Astrocyte (in vitro differentiated cells and primary cell): ENCODE measurements at regions not wholly inside any gene's neighbourhood (a gene's known extent, or its start where the extent isn't known, plus 50 kb on each side); places are given as distances from the start of the nearest gene placed in this dataset.

ENCODE experiments used
- DNase-seq: peaks from one replicate; pipeline ENCODE4 v3.0.0-alpha.2; 2010; ENCODE audit warnings: low read depth
- FAIRE-seq: peaks from 2 replicates; lab custom pipeline; 2011; peaks lifted over from hg19 to GRCh38; lab: Jason Lieb, UNC
- H2AFZ ChIP-seq: 2 replicates; pipeline ENCODE4 v1.6.0; 2012; ENCODE audit warnings: low read depth, low read length, inconsistent platforms
- H3K27ac ChIP-seq: 2 replicates; pipeline ENCODE4 v1.5.1; 2011; ENCODE audit warnings: low read depth, low read length, inconsistent platforms
- H3K27me3 ChIP-seq: 2 replicates; pipeline ENCODE4 v1.6.0; 2011; ENCODE audit warnings: low read length, inconsistent platforms; ENCODE audit not compliant: insufficient read depth
- H3K36me3 ChIP-seq: 2 replicates; pipeline ENCODE4 v1.5.1; 2011; ENCODE audit warnings: low read length, inconsistent platforms; ENCODE audit not compliant: insufficient read depth
- H3K4me1 ChIP-seq: 2 replicates; pipeline ENCODE4 v1.5.1; 2011; ENCODE audit warnings: low read length, inconsistent platforms; ENCODE audit not compliant: insufficient read depth
- H3K4me2 ChIP-seq: 2 replicates; pipeline ENCODE4 v1.6.0; 2012; ENCODE audit warnings: low read length, inconsistent platforms
- H3K4me3 ChIP-seq: 2 replicates; pipeline ENCODE4 v1.5.1; 2011; ENCODE audit warnings: low read depth, mild to moderate bottlenecking, low read length, inconsistent platforms; ENCODE audit not compliant: insufficient read depth
- H3K79me2 ChIP-seq: 2 replicates; pipeline ENCODE4 v1.6.0; 2012; ENCODE audit warnings: mild to moderate bottlenecking, low read length, inconsistent platforms; ENCODE audit not compliant: insufficient read depth
- H3K9ac ChIP-seq: 2 replicates; pipeline ENCODE4 v1.6.0; 2012; ENCODE audit warnings: mild to moderate bottlenecking, low read length, inconsistent platforms
- H3K9me3 ChIP-seq: 2 replicates; pipeline ENCODE4 v1.5.1; 2012; ENCODE audit warnings: low read depth, mild to moderate bottlenecking, low read length, inconsistent platforms; ENCODE audit not compliant: insufficient read depth
- H4K20me1 ChIP-seq: 2 replicates; pipeline ENCODE4 v1.6.0; 2012; ENCODE audit warnings: low read length, inconsistent platforms; ENCODE audit not compliant: insufficient read depth
- H3K27ac Mint-ChIP-seq: one replicate; pipeline ENCODE4 v1.8.0; 2021; ENCODE audit warnings: mild to moderate bottlenecking, mixed read lengths; ENCODE audit not compliant: unreplicated experiment
- H3K27me3 Mint-ChIP-seq: one replicate; pipeline ENCODE4 v1.8.0; 2021; ENCODE audit warnings: low read depth, mixed read lengths; ENCODE audit not compliant: unreplicated experiment
- H3K36me3 Mint-ChIP-seq: one replicate; pipeline ENCODE4 v1.8.0; 2021; ENCODE audit warnings: low read depth, mixed read lengths; ENCODE audit not compliant: unreplicated experiment
- H3K4me1 Mint-ChIP-seq: one replicate; pipeline ENCODE4 v1.8.0; 2021; ENCODE audit warnings: low read depth, mixed read lengths; ENCODE audit not compliant: unreplicated experiment
- H3K4me3 Mint-ChIP-seq: one replicate; pipeline ENCODE4 v1.8.0; 2021; ENCODE audit warnings: mild to moderate bottlenecking, moderate library complexity, mixed read lengths; ENCODE audit not compliant: unreplicated experiment
- H3K9me3 Mint-ChIP-seq: one replicate; pipeline ENCODE4 v1.8.0; 2021; ENCODE audit warnings: mild to moderate bottlenecking, mixed read lengths; ENCODE audit not compliant: unreplicated experiment
- EZH2 ChIP-seq: IDR thresholded peaks from 2 replicates; pipeline ENCODE4 v1.6.1; 2012; ENCODE audit warnings: mild to moderate bottlenecking, low read length, inconsistent platforms; ENCODE audit not compliant: insufficient read depth
- TF ChIP-seq, protein P1 (sequence below): IDR thresholded peaks from 2 replicates; pipeline ENCODE4 v1.5.1; 2011; ENCODE audit warnings: low read depth, mild to moderate bottlenecking, inconsistent platforms, low read length, moderate library complexity; ENCODE audit not compliant: insufficient read depth

DNA sequence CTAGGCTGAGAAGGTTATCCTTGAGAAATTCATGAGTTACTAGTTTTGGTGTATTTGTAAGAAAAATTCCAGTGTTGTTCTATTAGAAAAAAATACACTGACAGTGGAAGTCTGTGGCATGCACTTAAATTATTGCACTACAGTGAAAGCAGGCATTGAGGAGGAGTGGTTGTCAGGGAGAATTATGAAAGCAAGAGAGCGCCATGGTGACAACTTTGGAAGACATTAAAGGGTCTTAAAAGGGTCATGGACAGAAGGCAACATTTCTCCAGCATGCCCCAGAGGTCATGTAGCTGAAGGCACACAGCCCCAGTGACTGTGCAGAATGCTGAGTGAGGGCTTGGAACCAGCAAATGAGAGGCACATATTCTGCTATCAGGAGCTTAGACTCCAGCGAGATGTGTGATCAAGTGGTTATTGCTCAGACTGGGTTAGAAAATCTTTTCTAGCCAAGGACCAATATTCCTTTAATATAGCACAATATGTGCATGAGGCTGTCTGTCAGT lies 292.7 kb downstream of the OLFM4 start:
- no peaks in the 10 kb centered on the region for H3K4me1 ChIP-seq
- no peaks in the 10 kb centered on the region for H3K36me3 ChIP-seq
- H4K20me1 ChIP-seq, result no peaks in the 10 kb centered on the region
- FAIRE-seq (no peak), DNase-seq (no peak)
- no peak overlapping the region for H3K4me2 ChIP-seq
- Mint-ChIP-seq H3K4me1 (no peaks in the 10 kb centered on the region), H3K9me3 (no peaks in the 10 kb centered on the region), H3K4me3 (no peak overlapping the region), H3K27me3 (peaks cover 11% of the 10 kb centered on the region), H3K36me3 (no peaks in the 10 kb centered on the region), H3K27ac (no peak overlapping the region)
- no peaks in the 10 kb centered on the region for H3K27me3 ChIP-seq
- no peak overlapping the region for H3K9ac ChIP-seq
- H3K27ac ChIP-seq, result no peak overlapping the region
- no peak for TF ChIP-seq EZH2
- TF ChIP-seq, protein P1, sequence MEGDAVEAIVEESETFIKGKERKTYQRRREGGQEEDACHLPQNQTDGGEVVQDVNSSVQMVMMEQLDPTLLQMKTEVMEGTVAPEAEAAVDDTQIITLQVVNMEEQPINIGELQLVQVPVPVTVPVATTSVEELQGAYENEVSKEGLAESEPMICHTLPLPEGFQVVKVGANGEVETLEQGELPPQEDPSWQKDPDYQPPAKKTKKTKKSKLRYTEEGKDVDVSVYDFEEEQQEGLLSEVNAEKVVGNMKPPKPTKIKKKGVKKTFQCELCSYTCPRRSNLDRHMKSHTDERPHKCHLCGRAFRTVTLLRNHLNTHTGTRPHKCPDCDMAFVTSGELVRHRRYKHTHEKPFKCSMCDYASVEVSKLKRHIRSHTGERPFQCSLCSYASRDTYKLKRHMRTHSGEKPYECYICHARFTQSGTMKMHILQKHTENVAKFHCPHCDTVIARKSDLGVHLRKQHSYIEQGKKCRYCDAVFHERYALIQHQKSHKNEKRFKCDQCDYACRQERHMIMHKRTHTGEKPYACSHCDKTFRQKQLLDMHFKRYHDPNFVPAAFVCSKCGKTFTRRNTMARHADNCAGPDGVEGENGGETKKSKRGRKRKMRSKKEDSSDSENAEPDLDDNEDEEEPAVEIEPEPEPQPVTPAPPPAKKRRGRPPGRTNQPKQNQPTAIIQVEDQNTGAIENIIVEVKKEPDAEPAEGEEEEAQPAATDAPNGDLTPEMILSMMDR, result no peak
- no peaks in the 10 kb centered on the region for H3K79me2 ChIP-seq
- H3K4me3 ChIP-seq, result no peak overlapping the region
- H3K9me3 ChIP-seq, result no peaks in the 10 kb centered on the region
- no peak overlapping the region for H2AFZ ChIP-seq

DNA sequence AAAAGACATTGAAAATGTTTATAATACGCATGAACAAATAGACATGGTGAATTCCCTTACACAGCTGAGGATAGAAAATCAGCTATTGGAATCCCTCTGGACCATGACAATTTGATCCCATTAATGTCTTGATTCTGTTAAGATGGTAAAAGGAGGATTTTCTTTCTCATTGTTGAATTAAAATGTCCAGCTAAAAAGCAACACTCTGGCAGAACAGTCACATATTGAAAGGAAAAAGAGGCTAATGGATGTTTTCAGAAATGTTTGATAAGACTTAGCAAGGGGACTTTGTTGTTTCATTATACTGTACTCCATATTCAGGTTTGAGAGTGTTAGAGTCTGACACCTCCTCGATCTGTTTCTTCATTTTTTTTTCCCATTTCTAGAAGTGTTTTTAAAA lies 296.0 kb downstream of the OLFM4 start:
- DNase-seq, result no peak
- no peak overlapping the region for H2AFZ ChIP-seq
- H3K36me3 ChIP-seq, result no peaks in the 10 kb centered on the region
- no peaks in the 10 kb centered on the region for H3K27me3 ChIP-seq
- Mint-ChIP-seq H3K9me3 (no peaks in the 10 kb centered on the region), H3K27me3 (peaks cover 1% of the 10 kb centered on the region), H3K4me1 (no peaks in the 10 kb centered on the region), H3K4me3 (no peak overlapping the region), H3K27ac (no peak overlapping the region), H3K36me3 (no peaks in the 10 kb centered on the region)
- no peak overlapping the region for H3K4me2 ChIP-seq
- no peak overlapping the region for H3K9ac ChIP-seq
- no peak for FAIRE-seq
- H3K9me3 ChIP-seq, result no peaks in the 10 kb centered on the region
- no peaks in the 10 kb centered on the region for H3K4me1 ChIP-seq
- H3K27ac ChIP-seq, result no peak overlapping the region
- no peaks in the 10 kb centered on the region for H4K20me1 ChIP-seq
- no peaks in the 10 kb centered on the region for H3K79me2 ChIP-seq
- no peak for TF ChIP-seq EZH2
- TF ChIP-seq, protein P1, result no peak
- no peak overlapping the region for H3K4me3 ChIP-seq

DNA sequence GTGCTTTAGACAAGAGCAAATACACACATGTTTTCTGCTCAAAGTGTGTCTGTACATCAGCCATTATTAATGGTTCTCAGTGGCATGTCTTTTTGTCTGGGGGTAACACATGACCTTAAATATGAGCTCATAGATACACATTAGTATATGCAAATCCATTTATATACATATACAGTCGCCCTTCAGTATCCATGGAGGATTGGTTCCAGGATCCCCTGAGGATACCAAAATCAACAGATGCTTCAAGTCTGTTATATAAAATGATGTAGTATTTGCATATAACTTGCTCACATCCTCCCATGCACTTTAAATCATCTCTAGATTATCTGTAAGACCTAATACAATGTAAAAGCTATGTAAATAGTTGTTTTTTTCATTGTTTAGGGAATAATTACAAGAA lies 298.1 kb downstream of the OLFM4 start:
- no peaks in the 10 kb centered on the region for H4K20me1 ChIP-seq
- no peak overlapping the region for H3K27ac Mint-ChIP-seq
- no peaks in the 10 kb centered on the region for H3K36me3 ChIP-seq
- TF ChIP-seq EZH2, result no peak
- H3K4me1 ChIP-seq, result no peaks in the 10 kb centered on the region
- FAIRE-seq (no peak), DNase-seq (no peak)
- H3K27me3 Mint-ChIP-seq, result peaks cover 4% of the 10 kb centered on the region
- no peaks in the 10 kb centered on the region for H3K4me1 Mint-ChIP-seq
- H3K9ac ChIP-seq, result no peak overlapping the region
- no peak overlapping the region for H3K4me3 Mint-ChIP-seq
- no peaks in the 10 kb centered on the region for H3K36me3 Mint-ChIP-seq
- H3K27ac ChIP-seq, result no peak overlapping the region
- H2AFZ ChIP-seq, result no peak overlapping the region
- no peak overlapping the region for H3K4me3 ChIP-seq
- no peaks in the 10 kb centered on the region for H3K9me3 Mint-ChIP-seq
- H3K27me3 ChIP-seq, result no peaks in the 10 kb centered on the region
- H3K9me3 ChIP-seq, result no peaks in the 10 kb centered on the region
- no peaks in the 10 kb centered on the region for H3K79me2 ChIP-seq
- no peak overlapping the region for H3K4me2 ChIP-seq
